COLO668 (cell line): ENCODE measurements at regions not wholly inside any gene's neighbourhood (a gene's known extent, or its start where the extent isn't known, plus 50 kb on each side); places are given as distances from the start of the nearest gene placed in this dataset.

Source experiments
- DNase-seq: peaks from one replicate; lab custom pipeline; 2025; ENCODE audit not compliant: unreplicated experiment; lab: John Stamatoyannopoulos, UW

DNA sequence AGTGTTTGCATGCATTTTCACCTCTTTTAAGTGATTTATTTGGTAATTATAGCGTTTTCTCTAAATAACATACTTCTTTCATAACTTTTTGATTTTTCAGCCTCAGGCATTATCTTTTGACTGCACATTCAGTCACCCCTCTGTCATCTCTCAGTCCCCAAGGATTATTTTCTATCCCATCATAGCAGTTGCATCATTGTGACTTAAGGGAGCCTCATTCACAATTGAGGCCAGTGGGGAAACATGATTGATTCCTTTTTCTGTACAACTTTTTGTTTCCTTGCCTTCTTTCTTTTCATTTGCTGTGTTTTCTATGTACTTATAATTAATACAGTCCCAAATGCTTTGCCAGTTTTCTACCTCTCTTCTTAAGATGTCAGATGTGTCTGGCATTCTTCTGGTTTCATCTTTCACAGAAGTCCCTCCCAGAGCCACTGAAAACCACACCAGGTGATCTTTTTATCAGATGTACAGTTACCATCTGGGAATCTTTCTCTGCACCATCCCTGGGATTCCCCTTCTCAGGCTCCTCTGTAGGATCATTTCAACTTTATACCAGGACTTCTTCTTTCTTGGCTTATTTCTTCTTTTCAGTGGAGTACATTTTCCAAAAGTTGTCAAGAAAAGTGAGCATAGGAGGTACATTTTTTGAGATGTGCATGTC is 151.4 kb downstream of the RAP2B start:
- DNase-seq: no peak

DNA sequence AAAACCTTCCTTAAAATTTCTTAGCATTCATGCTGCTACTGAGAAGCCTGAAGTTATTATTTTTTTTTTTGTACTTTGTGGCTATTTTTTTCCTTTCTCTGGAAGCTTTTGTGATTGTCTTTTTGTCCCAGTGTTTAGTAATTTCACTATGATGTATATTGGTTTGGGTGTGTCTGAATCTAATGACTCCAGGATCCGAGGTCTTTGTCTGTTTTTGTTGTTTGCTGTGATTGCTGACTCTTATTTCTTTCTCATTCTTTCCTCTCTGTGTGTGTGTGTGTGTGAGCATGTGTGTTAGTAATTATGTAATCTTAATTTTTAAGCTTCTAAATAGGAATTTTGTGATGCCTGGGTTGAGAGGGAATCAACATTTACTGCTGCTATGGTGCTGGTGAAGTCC is 152.0 kb downstream of the RAP2B start:
- no peak for DNase-seq

DNA sequence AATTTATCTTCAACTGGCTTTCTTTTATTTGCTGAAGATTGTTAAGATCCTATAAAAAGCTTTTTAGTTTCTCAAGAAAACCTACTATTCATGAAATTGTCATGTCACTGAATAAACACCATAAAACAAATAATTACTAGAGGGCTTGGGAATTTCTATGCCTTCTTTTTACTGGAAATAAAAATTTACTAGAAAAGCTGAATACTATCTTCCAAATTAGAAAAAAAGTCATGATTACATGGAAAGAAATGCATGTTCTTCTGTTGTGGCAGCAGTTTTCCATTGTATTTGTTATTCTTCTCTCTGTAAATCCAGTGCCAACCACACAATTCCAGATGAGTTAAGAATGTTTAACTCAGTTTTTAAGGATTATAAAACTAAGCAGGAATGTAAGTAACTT is 153.8 kb downstream of the RAP2B start:
- DNase-seq: no peak

DNA sequence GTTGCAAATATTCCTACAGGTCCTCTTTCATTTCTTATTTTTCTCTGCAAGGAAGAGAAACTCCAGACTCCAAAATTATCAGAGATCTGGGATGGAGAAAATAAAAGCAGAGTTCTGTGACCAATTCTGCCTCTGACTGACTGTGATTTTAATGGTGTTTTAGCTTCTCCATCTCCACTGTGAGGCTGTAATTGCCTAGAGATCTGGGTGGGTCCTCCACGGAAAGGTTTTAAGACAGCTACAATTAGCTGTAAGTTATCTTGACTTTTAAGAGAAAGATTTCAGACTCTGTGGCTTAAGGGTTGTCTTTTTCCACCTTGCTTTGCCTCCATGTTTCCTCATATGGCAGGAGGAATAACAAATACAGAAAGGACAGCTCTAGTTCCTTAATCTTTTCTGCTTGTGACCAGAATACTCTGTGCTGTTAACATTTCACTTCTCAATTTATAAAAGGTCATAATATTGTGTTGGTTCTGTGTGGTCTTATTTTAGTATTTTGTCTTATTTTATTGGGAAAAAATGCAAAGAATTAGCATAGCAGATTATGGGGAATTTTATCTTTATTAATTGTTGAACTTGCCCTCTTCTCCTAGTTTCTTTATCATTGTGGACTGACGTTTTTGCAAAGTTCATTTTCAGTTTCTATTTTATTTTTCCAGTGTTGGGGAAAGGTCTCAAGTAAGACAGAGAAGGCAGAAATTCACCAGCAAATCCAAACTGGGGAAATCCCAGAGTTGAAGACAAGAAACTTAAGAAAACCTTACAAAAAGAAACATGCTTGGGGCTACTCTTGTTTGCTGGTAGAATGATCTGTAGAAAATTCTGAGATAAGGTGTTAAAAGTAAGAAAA is 157.9 kb downstream of the RAP2B start:
- DNase-seq: no peak

DNA sequence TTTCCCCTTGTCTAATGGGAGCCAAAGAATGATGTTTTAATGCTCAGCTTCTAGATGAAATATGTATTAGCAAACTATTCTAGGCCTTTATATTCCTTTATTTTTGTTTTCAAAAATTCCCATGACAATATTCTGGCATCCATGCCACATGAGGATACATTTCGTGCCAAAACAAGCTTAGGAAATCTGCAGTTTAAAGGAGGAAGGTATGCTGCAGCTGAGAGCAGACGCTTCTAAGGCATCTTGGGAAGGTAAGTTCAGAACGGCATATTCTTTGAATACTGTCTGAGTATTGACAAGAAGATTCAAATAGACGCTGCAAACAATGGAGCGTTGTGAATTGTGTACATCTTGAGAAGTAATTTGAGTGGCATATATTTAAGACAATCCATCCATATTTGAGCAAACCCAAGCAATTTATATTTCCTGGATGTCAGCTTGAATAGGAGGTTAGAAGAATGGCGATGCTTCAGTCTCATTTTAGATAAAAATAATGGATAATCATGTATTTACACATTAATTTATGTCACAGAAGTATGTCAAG is 158.6 kb downstream of the RAP2B start:
- no peak for DNase-seq

DNA sequence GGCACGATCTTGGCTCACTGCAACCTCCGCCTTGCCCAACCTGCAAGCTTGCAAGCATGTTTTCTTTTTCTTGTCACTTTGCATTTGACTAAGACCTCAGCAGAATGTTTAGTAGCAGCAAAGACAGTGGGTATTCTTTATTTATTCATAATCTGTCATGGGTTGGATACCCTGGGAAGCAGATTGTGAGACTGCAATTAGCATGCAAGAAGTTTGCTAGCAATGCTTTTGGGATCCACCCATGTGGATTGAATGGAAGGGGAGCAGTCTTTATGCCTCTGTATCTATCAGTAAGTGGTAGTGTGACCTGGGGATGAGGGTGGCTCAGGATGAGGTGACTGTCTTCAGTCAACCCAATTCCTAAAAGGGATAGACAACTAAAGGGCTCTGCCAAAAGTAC is 166.7 kb downstream of the RAP2B start:
- DNase-seq: no peak

DNA sequence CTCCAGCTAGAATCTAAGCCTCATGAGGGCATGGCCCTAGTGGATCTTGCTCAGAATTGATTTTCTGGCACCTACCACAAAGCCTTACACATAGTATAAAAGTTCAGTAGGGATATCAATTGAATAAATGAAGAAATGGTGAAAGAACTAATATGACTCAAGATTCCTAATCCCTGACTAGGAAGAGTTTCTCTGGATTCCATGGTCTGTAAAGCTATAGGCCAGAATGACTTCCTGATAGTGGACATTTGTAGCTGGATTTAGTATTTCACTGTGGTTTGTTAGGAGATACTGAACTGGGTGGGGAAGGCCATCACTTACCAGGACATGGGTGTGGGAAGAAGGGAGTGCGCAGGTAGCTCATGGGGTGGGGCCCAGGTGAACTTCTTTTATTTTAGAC is 168.9 kb downstream of the RAP2B start:
- no peak for DNase-seq

DNA sequence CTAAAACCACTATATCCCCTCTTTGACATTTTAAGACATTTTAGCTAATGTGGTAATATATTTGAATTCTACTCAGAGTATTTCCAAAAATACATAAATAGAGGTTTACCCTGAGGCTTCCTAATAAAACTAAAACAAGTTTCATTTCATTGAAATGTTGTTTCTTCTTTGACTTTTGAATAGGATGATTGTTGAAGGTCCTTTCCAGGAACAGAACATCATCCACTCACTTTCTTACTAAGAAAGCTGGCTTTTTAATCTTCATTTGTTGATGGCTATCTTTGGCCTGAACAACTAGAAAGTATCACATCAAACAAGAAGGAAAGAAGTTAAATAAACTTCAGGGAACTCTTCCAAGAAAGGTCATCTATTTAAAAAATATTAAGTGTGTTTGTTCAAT is 169.7 kb downstream of the RAP2B start:
- DNase-seq: no peak

DNA sequence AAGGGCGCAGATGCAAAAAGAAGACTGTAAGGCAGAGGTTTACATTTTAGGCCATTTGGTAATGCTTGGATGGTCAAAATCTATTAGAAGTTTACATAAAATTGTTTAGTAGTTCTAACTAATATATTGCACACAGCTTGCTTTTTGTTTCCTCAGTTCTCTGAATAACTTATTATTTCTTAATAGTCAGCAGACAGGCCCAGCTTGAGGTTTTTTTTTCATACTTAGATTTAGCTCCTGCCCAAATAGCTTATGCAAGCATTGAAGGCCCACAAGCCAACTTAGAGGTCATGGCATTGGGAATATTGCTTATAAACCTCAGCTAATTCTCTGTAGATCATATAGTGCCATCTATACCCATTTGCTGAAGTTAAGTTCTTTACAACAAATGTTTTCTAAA is 172.5 kb downstream of the RAP2B start:
- no peak for DNase-seq

DNA sequence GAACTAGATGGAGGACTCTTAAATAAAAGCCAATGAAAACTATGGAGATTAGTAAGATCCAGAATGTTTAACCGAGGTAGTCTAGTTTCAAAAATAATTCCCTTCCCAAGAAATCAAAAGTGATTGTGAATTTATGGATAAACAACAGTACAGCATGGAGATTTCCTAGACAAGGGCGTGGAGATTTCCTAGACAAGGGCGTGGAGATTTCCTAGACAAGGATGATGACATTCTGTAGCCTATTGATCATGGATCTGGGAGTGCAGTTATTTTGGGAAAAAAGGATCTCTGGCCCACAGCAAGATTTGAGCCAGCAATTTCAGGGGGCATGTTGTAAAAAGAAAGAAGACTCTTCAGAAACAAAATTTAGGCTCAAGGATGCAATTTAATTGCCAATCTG is 175.3 kb downstream of the RAP2B start:
- DNase-seq: no peak

DNA sequence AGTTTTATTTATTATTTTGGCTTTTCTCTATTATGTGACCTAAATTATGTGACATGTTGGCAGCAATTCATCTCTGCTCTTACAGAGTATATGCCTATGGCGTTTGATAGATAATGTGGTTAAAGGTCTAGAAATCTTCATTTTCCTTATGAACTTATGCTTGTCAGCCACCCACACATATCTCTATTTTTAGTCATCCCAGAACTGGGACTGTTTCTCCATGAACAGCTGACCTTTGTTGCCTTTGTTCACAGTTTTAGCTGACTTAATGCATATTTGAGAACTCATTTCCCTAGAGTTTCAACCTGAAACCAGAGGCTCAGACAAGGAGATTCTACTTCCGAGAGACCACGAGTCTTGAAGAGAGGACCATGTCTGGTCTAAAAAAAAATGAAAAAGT is 176.5 kb downstream of the RAP2B start:
- no peak for DNase-seq

DNA sequence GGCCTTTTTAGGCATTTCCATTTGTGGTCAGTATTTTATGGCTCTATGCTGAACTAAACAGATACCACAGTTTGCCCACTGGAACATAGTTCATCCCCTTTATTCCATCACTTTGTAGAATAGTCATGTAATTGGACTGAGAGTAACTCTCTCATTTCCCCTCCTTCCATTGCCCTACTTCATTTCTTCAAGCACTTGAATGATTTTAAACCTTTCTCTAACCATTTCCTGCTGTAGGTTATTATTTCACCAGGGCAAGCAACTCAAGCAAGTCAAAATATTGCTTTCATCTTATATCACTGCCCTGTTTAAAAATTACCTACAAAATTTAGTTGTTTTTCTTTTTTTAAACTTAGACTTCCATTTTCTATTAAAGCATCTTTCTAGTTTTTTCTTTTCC is 177.0 kb downstream of the RAP2B start:
- DNase-seq: no peak

DNA sequence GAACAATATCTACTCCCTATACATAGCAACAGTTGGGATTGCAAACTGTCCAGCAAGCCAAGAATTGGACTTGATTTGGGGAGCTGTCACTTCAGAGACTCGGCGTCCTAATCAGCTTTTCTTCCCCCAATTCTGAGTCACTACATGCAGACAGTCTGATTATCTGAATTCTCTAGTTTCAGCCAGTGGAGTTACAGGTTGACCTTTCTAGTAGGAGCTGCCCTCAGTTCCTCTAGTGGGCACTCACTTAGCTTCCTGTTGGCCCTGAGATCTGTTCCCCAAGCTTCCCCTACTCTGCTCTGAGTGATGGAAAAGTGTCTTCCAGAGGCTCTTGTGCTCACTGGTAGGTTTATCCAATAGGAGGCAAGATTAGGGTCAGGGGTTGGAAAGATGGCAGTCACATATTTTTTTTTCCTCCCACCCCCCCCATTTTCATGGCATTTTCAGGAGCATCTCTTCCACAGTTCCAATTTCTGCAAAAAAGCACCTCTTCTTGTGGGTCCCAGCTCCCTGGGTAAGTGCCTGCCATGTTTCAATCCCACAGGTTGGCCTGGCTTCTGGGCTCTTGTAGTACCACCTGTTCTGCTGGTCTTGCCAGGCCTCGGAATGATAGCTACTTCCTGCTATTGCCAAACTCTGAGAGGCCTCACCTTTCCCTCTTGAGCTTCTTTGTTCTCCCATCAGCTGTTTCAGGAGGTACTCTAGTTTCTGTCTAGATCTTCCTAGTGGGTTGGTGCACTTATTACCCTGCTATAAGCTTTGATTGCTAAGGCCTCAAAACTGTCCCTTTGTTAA is 182.2 kb downstream of the RAP2B start:
- no peak for DNase-seq

DNA sequence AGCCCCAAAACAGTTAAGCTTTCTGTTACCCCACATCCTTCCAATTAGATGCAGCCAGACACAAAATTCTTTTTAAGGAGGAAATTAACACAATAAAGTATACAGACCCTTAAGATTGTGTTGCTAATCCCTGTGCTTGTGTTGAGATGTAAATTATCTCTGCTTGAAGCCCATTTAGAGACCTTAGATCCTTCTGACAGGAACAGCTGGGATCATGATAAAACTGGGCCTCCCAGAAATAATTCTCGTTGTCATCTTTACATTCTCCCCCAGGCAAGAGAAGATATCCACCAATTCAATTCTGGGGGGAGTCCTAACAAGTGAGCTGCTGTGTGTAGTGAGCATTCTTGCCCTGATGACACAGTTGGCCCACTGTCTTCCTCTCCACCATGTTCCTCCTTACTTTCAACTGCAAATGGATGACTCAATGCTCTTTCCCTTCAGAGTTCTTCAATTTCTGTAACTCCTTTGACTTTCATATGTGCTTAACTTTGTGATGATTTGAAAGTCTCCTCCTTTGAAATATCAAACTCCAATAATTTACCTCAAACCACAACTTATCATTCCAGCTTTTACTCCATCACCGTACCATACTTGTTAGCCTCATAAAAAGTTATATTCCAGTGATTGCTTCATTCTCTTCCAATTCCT is 186.6 kb downstream of the RAP2B start:
- no peak for DNase-seq

DNA sequence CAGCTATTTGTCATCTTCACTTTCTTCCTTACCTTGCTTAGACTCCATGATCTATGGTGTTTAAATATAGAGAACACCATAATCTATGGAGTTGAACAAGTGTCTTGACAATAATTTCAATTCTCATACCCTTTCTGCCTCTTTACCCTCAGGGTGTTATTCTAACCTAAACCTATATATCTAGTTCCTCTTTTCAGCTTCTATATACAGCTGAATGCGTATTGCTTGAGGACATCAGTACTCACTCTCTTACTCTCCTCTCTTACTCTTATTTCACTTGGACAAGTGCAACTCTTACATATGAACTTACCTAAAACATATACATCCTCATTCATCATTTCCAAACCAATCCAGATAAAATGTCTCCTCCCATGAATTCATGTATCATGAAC is 187.1 kb downstream of the RAP2B start:
- no peak for DNase-seq

DNA sequence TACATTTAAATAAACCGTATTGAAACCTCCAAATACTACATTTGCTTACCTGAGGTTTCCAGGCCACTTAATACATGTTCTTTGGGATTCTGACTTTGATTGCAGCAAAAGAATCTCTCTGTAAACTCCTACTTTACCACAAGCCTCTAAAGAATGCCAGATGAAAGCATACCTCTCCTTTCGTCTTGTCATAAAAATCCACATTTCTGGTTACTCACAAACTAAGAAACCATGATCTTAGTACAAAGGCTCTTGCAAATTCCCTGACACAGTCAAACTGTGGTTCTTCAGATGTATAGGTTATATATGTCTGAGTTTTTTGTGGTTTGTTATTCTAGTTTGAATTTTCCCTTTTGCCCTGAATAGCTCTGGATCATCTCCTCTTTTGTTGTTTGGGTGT is 188.4 kb downstream of the RAP2B start:
- no peak for DNase-seq

DNA sequence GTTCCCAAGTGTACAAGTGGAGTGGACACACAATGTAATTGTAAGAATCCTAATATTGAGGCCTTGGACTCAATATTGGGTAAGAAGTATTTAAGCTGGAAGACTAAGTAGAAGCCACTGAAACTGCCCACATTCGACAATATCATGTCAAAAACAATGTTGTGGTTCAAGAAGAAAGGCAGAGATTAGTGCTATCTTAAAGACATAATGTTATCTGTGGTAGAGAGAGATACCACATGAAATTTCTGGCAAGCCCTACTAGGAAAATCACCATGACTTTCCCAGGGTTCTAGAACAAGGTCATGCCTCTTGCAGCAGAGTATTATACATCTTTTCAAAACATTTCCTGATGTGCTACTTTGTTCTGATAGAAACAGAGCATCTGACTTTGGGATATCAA is 192.6 kb downstream of the RAP2B start:
- no peak for DNase-seq

DNA sequence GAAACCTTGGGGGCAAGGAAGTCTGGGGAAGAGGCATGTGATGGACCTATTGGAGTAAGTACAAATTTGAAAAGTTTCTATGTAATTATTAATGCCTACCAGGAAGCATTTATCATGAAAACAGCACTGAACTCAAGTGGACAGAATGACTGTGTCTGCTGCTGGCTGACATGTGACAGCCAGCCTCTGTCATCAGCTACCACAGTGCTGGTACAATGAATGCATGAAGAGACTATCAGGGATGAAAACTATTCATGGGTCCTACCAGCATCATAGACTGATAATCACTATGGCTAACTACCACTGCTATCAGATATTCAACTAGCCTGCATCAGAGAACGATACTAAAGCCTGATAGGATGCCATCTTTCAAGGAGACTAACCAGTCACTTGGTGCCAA is 193.5 kb downstream of the RAP2B start:
- DNase-seq: no peak

DNA sequence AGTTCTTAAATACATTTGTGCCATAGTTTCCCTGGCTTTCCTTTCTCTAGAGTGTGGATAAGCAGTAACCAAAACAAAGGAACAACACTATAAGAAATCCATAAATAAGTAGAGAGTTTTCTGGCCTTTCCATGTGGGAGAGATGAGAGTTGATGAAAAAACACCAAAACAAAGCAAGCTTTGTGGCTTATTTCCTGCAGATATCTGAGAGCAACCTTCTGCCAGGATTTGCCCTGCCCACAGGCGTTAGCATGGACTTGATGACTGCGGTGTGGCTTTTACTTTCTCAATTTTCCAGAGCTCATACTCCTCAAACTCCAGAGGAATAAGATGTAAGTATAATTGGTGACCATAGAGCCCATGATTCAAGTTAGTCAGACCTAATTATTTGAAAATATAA is 194.9 kb downstream of the RAP2B start:
- DNase-seq: no peak

DNA sequence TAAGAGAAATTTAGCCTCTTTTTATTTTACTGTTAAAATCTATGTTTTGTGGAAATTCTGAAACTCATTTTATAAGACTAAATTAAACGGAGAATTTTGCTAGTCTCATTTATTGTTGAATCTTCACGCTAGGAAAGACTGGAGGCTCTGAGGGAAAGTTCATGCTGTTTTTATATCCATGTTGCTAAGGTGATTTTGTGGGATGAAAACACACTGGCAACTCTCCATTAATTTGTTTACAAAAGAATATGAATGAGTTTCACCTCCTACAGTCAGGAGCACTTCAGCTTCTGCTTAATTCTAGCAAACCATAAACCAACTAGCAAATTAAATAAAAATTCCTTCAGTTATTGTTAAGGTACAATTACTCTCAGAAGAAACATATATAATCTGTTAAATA is 195.4 kb downstream of the RAP2B start:
- no peak for DNase-seq
